Liver (tissue), 8 donors: ENCODE measurements at regions not wholly inside any gene's neighbourhood (a gene's known extent, or its start where the extent isn't known, plus 50 kb on each side); places are given as distances from the start of the nearest gene placed in this dataset.

Experiments used
- DNase-seq: peaks from one replicate; pipeline ENCODE4 v3.0.0-alpha.2; 2017; ENCODE audit warnings: low spot score
- H3K27ac ChIP-seq, 2 donors: one replicate each; pipeline ENCODE4 v1.7.0; 2013; ENCODE audit warnings: inconsistent platforms in 2 of 2, low read length in 2 of 2, control low read depth in 1 of 2, low read depth in 1 of 2, mild to moderate bottlenecking in 1 of 2
- H3K27me3 ChIP-seq, 4 donors: one replicate each; pipeline versions ENCODE4 v1.6.1 to v1.7.0; 2013; ENCODE audit warnings: low read length in 3 of 4, inconsistent platforms in 1 of 4, mild to moderate bottlenecking in 1 of 4, moderate library complexity in 1 of 4; ENCODE audit not compliant: control insufficient read depth in 4 of 4, insufficient read depth in 4 of 4
- H3K36me3 ChIP-seq, 4 donors: one replicate each; pipeline versions ENCODE4 v1.6.1 to v1.7.0; 2013; ENCODE audit warnings: low read length in 3 of 4, mild to moderate bottlenecking in 3 of 4, low read depth in 1 of 4, moderate library complexity in 1 of 4; ENCODE audit not compliant: control insufficient read depth in 4 of 4, insufficient read depth in 3 of 4
- H3K4me1 ChIP-seq, 4 donors: one replicate each; pipeline versions ENCODE4 v1.6.1 to v1.7.0; 2013; ENCODE audit warnings: low read length in 3 of 4, mild to moderate bottlenecking in 3 of 4, moderate library complexity in 1 of 4; ENCODE audit not compliant: control insufficient read depth in 4 of 4, insufficient read depth in 4 of 4
- H3K4me3 ChIP-seq, 3 donors: one replicate each; pipeline versions ENCODE4 v1.6.1 to v1.7.0; 2013; ENCODE audit warnings: low read length in 3 of 3, control low read depth in 1 of 3, low read depth in 1 of 3, mild to moderate bottlenecking in 1 of 3
- H3K9ac ChIP-seq, 2 donors: one replicate each; pipeline ENCODE4 v1.7.0; 2013; ENCODE audit warnings: low read length in 2 of 2, mild to moderate bottlenecking in 2 of 2, moderate library complexity in 2 of 2, control low read depth in 1 of 2, low read depth in 1 of 2
- H3K9me3 ChIP-seq, 4 donors: one replicate each; pipeline versions ENCODE4 v1.6.1 to v1.7.0; 2013; ENCODE audit warnings: low read length in 3 of 4; ENCODE audit not compliant: control insufficient read depth in 4 of 4
- EGR1 ChIP-seq, 2 donors: IDR thresholded peaks; 2 replicates each; pipeline ENCODE4 v1.6.1; 2016 to 2018; ENCODE audit warnings: antibody characterized with exemption in 2 of 2, low read depth in 2 of 2
- FOXA1 ChIP-seq: IDR thresholded peaks from 2 replicates; pipeline ENCODE4 v1.6.1; 2016; ENCODE audit warnings: antibody characterized with exemption
- FOXA2 ChIP-seq: IDR thresholded peaks from 2 replicates; pipeline ENCODE4 v1.6.1; 2016; ENCODE audit warnings: antibody characterized with exemption
- GABPA ChIP-seq, 2 donors: IDR thresholded peaks in 1 of 2; conservative IDR thresholded peaks in 1 of 2; 2 replicates each; pipeline ENCODE4 v1.6.1; 2016; ENCODE audit warnings: antibody characterized with exemption in 2 of 2, mild to moderate bottlenecking in 1 of 2, moderate library complexity in 1 of 2
- HNF4G ChIP-seq: IDR thresholded peaks from 2 replicates; pipeline ENCODE4 v1.6.1; 2016; ENCODE audit warnings: antibody characterized with exemption
- JUND ChIP-seq, 2 donors: IDR thresholded peaks; 2 replicates each; pipeline ENCODE4 v1.6.1; 2016; ENCODE audit warnings: antibody characterized with exemption in 2 of 2
- MAX ChIP-seq: IDR thresholded peaks from 2 replicates; pipeline ENCODE4 v1.6.1; 2016; ENCODE audit warnings: antibody characterized with exemption
- RAD21 ChIP-seq, 2 donors: IDR thresholded peaks; 2 replicates each; pipeline ENCODE4 v1.6.1; 2016; ENCODE audit warnings: antibody characterized with exemption in 2 of 2, mild to moderate bottlenecking in 2 of 2
- RXRA ChIP-seq, 2 donors: IDR thresholded peaks; 2 replicates each; pipeline ENCODE4 v1.6.1; 2017 to 2018; ENCODE audit warnings: antibody characterized with exemption in 2 of 2, mild to moderate bottlenecking in 1 of 2
- TAF1 ChIP-seq: conservative IDR thresholded peaks from 2 replicates; pipeline ENCODE4 v1.6.1; 2016; ENCODE audit warnings: antibody characterized with exemption, mild to moderate bottlenecking
- ZBTB33 ChIP-seq: IDR thresholded peaks from 2 replicates; pipeline ENCODE4 v1.6.1; 2016; ENCODE audit warnings: antibody characterized with exemption
- WGBS: extraction: QIAGEN DNeasy Blood & Tissue Kit; methylation state at CpG from one replicate; pipeline ENCODE4 v1.1.7; 2013; 5-methylcytosine and 5-hydroxymethylcytosine counted together
- TF ChIP-seq, protein P1 (sequence below): fragments of 150-350 bp; IDR thresholded peaks from 2 replicates; pipeline ENCODE4 v1.5.1; 2017; ENCODE audit warnings: improper control_type of control experiment, low read depth, low read length; ENCODE audit not compliant: missing input control
- TF ChIP-seq, protein P2 (sequence below): IDR thresholded peaks from 2 replicates; pipeline ENCODE4 v1.6.1; 2016; ENCODE audit warnings: antibody characterized with exemption, mild to moderate bottlenecking
- TF ChIP-seq, protein P3 (sequence below): IDR thresholded peaks from 2 replicates; pipeline ENCODE4 v1.6.1; 2016; ENCODE audit warnings: antibody characterized with exemption
- donor health status: healthy.
- donor health status: healthy.
- donor health status: healthy.
- donor health status: healthy.
- donor health status: healthy.

DNA sequence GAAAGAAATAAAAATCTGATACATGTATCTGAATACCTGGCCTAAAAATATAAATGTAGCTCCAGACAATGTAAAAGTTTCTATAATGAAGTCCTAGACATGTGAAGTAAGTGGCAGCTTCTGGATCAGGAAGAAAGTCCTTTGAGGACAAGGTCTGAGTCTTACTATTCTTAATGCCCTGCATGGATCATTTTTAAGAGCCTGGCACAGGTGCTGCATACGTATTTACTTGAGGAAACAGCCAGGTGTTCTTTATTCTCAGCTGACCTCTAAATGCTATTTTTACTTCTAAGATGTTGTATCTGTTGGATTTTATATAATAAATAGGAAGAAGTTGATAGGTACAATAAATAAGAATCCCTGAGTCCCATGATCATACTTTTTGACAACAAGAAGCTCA is 750.0 kb upstream of the LUZP2 start:
- H3K9me3 ChIP-seq, result no peaks in the 10 kb centered on the region
- no peaks in the 10 kb centered on the region for H3K4me1 ChIP-seq
- no peak overlapping the region for H3K27ac ChIP-seq
- H3K36me3 ChIP-seq, result no peaks in the 10 kb centered on the region
- TF ChIP-seq JUND (IDR thresholded peaks at IDR 0.05) (no peak), TAF1 (no peak), EGR1 (IDR thresholded peaks at IDR 0.05; ENCODE audit: low read depth in 2 of 2) (no peak), MAX (no peak)
- TF ChIP-seq, protein P1, sequence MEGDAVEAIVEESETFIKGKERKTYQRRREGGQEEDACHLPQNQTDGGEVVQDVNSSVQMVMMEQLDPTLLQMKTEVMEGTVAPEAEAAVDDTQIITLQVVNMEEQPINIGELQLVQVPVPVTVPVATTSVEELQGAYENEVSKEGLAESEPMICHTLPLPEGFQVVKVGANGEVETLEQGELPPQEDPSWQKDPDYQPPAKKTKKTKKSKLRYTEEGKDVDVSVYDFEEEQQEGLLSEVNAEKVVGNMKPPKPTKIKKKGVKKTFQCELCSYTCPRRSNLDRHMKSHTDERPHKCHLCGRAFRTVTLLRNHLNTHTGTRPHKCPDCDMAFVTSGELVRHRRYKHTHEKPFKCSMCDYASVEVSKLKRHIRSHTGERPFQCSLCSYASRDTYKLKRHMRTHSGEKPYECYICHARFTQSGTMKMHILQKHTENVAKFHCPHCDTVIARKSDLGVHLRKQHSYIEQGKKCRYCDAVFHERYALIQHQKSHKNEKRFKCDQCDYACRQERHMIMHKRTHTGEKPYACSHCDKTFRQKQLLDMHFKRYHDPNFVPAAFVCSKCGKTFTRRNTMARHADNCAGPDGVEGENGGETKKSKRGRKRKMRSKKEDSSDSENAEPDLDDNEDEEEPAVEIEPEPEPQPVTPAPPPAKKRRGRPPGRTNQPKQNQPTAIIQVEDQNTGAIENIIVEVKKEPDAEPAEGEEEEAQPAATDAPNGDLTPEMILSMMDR, result no peak
- TF ChIP-seq, protein P2, sequence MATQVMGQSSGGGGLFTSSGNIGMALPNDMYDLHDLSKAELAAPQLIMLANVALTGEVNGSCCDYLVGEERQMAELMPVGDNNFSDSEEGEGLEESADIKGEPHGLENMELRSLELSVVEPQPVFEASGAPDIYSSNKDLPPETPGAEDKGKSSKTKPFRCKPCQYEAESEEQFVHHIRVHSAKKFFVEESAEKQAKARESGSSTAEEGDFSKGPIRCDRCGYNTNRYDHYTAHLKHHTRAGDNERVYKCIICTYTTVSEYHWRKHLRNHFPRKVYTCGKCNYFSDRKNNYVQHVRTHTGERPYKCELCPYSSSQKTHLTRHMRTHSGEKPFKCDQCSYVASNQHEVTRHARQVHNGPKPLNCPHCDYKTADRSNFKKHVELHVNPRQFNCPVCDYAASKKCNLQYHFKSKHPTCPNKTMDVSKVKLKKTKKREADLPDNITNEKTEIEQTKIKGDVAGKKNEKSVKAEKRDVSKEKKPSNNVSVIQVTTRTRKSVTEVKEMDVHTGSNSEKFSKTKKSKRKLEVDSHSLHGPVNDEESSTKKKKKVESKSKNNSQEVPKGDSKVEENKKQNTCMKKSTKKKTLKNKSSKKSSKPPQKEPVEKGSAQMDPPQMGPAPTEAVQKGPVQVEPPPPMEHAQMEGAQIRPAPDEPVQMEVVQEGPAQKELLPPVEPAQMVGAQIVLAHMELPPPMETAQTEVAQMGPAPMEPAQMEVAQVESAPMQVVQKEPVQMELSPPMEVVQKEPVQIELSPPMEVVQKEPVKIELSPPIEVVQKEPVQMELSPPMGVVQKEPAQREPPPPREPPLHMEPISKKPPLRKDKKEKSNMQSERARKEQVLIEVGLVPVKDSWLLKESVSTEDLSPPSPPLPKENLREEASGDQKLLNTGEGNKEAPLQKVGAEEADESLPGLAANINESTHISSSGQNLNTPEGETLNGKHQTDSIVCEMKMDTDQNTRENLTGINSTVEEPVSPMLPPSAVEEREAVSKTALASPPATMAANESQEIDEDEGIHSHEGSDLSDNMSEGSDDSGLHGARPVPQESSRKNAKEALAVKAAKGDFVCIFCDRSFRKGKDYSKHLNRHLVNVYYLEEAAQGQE, result no peak
- H3K27me3 ChIP-seq, result no peaks in the 10 kb centered on the region
- WGBS, result 62% methylated on average over 1 of the region's 1 CpG
- no peak overlapping the region for H3K9ac ChIP-seq
- DNase-seq, result no peak
- no peak overlapping the region for H3K4me3 ChIP-seq

DNA sequence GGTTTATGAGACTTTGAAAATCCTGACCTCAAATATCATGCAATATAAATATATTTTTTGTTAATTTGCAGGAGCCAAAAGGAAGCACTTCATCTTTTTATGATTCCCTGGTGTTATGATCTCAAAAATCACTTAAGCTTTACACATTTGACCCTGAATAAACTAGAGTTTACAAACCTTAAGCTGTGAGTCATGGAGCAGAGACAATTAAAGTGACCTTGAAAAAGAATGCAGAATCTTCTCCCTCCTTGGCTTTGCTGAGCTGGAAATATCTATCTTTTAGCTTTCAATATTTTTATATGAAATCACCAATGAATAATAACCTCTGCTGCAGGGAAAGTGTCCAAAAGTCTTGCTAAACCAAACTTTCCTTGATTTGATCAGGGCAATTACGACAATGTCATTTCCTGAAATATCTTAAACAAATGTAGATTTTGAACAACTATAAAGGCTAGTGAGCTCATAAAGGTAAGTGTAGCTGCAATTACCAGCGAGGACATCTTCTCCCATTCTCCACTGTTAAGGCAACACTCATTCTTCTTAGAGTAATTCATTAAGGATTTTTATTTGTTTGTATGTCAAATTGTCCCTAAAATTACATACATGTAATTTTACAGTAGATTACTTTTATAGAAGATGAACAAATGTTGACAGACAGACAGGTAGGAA is 747.0 kb upstream of the LUZP2 start:
- 62% methylated on average over 2 of the region's 2 CpGs for WGBS
- no peak overlapping the region for H3K4me3 ChIP-seq
- no peak for DNase-seq
- TF ChIP-seq, protein P3, sequence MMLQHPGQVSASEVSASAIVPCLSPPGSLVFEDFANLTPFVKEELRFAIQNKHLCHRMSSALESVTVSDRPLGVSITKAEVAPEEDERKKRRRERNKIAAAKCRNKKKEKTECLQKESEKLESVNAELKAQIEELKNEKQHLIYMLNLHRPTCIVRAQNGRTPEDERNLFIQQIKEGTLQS, result no peak
- TF ChIP-seq RAD21 (IDR thresholded peaks at IDR 0.05), result no peak
- TF ChIP-seq, protein P1, result no peak
- TF ChIP-seq JUND (IDR thresholded peaks at IDR 0.05), result no peak
- TF ChIP-seq FOXA1, result no peak
- no peak for TF ChIP-seq HNF4G
- TF ChIP-seq RXRA (IDR thresholded peaks at IDR 0.05), result no peak
- TF ChIP-seq GABPA (IDR thresholded peaks at IDR 0.05 in 1 of 2, conservative IDR thresholded peaks at IDR 0.05 in 1 of 2), result no peak
- no peak for TF ChIP-seq TAF1
- TF ChIP-seq ZBTB33, result no peak
- TF ChIP-seq FOXA2, result no peak
- no peak for TF ChIP-seq EGR1 (IDR thresholded peaks at IDR 0.05; ENCODE audit: low read depth in 2 of 2)
- H3K4me1 ChIP-seq, result no peaks in the 10 kb centered on the region
- no peak overlapping the region for H3K9ac ChIP-seq
- no peaks in the 10 kb centered on the region for H3K27me3 ChIP-seq
- H3K36me3 ChIP-seq, result no peaks in the 10 kb centered on the region
- H3K9me3 ChIP-seq, result no peaks in the 10 kb centered on the region
- no peak overlapping the region for H3K27ac ChIP-seq
